Heart left ventricle (tissue), 13 donors: ENCODE measurements at regions not wholly inside any gene's neighbourhood (a gene's known extent, or its start where the extent isn't known, plus 50 kb on each side); places are given as distances from the start of the nearest gene placed in this dataset.

Source experiments
- POLR2A ChIP-seq, 2 donors: fragments of 450-650 bp; IDR thresholded peaks; one replicate each; pipeline ENCODE4 v1.6.1; 2017; ENCODE audit warnings: antibody characterized with exemption in 2 of 2, mild to moderate bottlenecking in 2 of 2, moderate library complexity in 2 of 2
- TF ChIP-seq, protein P1 (sequence below), 12 donors: fragments of 200-600 bp; sonication (generic) in 4 of 12; IDR thresholded peaks; one replicate each; pipeline versions ENCODE4 v1.5.0 to v1.8.0; 2018 to 2022; ENCODE audit warnings: antibody characterized with exemption in 12 of 12, mild to moderate bottlenecking in 5 of 12
- donor health status: ischemic (EF 13 %, LVEDD 7.1; RV severe dilation, severe dysfunction).
- donor health status: DM: no; HTN: yes; CAD: no.
- donor health status: DM: no; HTN: no; CAD: no.
- donor health status: ischemic (EF 25% LVEDD 6.9; RV normal size, moderate dysfunction).
- donor health status: ischemic (EF 25% LVEDD 5.7; RV mildly dilated, moderate dysfunction).
- donor health status: ischemic (EF 35%, LVEDD 5.7; RV mildly dilated, moderate dysfunction).
- donor health status: nonischemic (EF 11% LVEDD 7.7; RV severe dilation, severe dysfunction).
- donor health status: DM: yes; HTN: yes; CAD: no.
- donor health status: PGD.
- donor health status: ischemic (EF 29% LVEDD 5.4; RV normal size, mild dysfunction).
- donor health status: nonischemic (EF 23%, LVEDD 6.1; RV moderate dilation, normal function).

- TF ChIP-seq, protein P1, sequence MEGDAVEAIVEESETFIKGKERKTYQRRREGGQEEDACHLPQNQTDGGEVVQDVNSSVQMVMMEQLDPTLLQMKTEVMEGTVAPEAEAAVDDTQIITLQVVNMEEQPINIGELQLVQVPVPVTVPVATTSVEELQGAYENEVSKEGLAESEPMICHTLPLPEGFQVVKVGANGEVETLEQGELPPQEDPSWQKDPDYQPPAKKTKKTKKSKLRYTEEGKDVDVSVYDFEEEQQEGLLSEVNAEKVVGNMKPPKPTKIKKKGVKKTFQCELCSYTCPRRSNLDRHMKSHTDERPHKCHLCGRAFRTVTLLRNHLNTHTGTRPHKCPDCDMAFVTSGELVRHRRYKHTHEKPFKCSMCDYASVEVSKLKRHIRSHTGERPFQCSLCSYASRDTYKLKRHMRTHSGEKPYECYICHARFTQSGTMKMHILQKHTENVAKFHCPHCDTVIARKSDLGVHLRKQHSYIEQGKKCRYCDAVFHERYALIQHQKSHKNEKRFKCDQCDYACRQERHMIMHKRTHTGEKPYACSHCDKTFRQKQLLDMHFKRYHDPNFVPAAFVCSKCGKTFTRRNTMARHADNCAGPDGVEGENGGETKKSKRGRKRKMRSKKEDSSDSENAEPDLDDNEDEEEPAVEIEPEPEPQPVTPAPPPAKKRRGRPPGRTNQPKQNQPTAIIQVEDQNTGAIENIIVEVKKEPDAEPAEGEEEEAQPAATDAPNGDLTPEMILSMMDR (IDR thresholded peaks at IDR 0.05): no peak
- no peak for TF ChIP-seq POLR2A (IDR thresholded peaks at IDR 0.05)
Measured at GRCh38 chr11:109582470-109582869, 160.5 kb downstream of the C11orf87 start.
